ENCODE measurements at regions not wholly inside any gene's neighbourhood (a gene's known extent, or its start where the extent isn't known, plus 50 kb on each side); places are given as distances from the start of the nearest gene placed in this dataset.

GRCh38 chr1:216888731-216889130, 165.5 kb upstream of the ESRRG start:
- Histone ChIP-seq H3K9ac (ENCODE audit: low read length in 5 of 5) (no peak overlapping the region), H3K4me1 (ENCODE audit: control insufficient read depth in 5 of 5, insufficient read depth in 5 of 5, low read length in 5 of 5) (no peaks in the 10 kb centered on the region), H3K4me3 (ENCODE audit: low read depth in 1 of 5, low read length in 5 of 5) (no peak overlapping the region), H3K36me3 (ENCODE audit: control insufficient read depth in 5 of 5, insufficient read depth in 5 of 5, low read length in 5 of 5) (no peaks in the 10 kb centered on the region), H3K9me3 (ENCODE audit: control insufficient read depth in 5 of 5, low read length in 5 of 5) (no peaks in the 10 kb centered on the region), H3K27ac (ENCODE audit: low read depth, low read length) (no peak overlapping the region), H3K27me3 (ENCODE audit: control insufficient read depth in 5 of 5, insufficient read depth in 4 of 5, low read length in 5 of 5) (no peaks in the 10 kb centered on the region)

GRCh38 chr1:216887032-216887431, 163.8 kb upstream of the ESRRG start:
- Histone ChIP-seq H3K27ac (ENCODE audit: low read depth, low read length) (no peak overlapping the region), H3K4me1 (ENCODE audit: control insufficient read depth in 5 of 5, insufficient read depth in 5 of 5, low read length in 5 of 5) (no peaks in the 10 kb centered on the region), H3K4me3 (ENCODE audit: low read depth in 1 of 5, low read length in 5 of 5) (no peak overlapping the region), H3K9me3 (ENCODE audit: control insufficient read depth in 5 of 5, low read length in 5 of 5) (no peaks in the 10 kb centered on the region), H3K27me3 (ENCODE audit: control insufficient read depth in 5 of 5, insufficient read depth in 4 of 5, low read length in 5 of 5) (no peaks in the 10 kb centered on the region), H3K9ac (ENCODE audit: low read length in 5 of 5) (no peak overlapping the region), H3K36me3 (ENCODE audit: control insufficient read depth in 5 of 5, insufficient read depth in 5 of 5, low read length in 5 of 5) (no peaks in the 10 kb centered on the region)

DNA sequence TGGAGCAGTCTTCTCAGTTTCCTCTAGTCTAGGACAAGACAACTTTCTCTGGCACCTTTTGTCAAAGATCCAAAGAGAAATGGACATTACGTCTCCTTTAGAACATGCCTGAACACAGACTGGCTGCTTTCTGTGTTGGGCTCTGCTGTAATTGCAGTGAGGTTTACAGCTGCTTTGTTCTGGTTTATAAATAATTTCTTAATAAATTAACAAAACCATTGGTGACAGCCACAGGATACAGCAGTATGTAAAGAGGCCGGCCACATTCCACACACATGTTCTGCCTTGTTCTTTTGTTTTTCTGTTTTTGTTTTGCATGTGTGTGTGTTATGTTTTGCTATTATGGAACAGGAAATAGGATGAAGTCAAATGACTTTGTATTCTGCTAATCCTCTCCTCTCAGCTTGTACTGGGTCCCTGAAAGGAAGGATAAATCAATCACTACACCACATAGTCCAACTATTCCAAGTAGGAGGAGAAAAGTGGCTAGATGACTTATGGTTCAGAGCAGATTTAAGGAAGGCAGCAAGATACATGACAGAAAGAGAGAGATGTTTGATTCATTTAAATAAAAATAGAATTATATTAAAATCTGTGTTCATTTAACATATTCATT, 161.5 kb upstream of the ESRRG start:
- Histone ChIP-seq H3K27ac (ENCODE audit: low read depth, low read length) (no peak overlapping the region), H3K9ac (ENCODE audit: low read length in 5 of 5) (no peak overlapping the region), H3K36me3 (ENCODE audit: control insufficient read depth in 5 of 5, insufficient read depth in 5 of 5, low read length in 5 of 5) (no peaks in the 10 kb centered on the region), H3K4me1 (ENCODE audit: control insufficient read depth in 5 of 5, insufficient read depth in 5 of 5, low read length in 5 of 5) (no peaks in the 10 kb centered on the region), H3K4me3 (ENCODE audit: low read depth in 1 of 5, low read length in 5 of 5) (no peak overlapping the region), H3K9me3 (ENCODE audit: control insufficient read depth in 5 of 5, low read length in 5 of 5) (no peaks in the 10 kb centered on the region), H3K27me3 (ENCODE audit: control insufficient read depth in 5 of 5, insufficient read depth in 4 of 5, low read length in 5 of 5) (no peaks in the 10 kb centered on the region)

DNA sequence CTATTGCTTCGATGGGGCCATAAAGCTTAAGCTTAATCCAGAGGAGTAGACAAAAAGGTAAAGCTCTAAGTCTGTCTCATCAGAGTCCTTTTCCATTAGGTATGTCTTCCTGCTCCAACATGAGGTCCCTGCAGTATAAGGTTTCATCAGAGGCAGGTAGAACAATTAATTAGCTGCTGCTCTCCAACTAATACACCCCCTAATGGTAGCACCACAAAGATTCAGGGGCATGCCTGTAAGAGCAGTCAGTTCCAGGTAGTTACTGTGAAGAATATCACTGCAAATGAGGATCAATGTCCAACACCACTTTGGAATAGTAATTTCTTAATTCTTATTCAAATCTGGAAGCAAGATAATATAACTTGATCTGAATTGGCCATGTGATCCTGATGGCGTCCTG, 160.3 kb upstream of the ESRRG start:
- no peaks in the 10 kb centered on the region for H3K27me3 ChIP-seq (ENCODE audit: control insufficient read depth in 5 of 5, insufficient read depth in 4 of 5, low read length in 5 of 5)
- H3K9me3 ChIP-seq (ENCODE audit: control insufficient read depth in 5 of 5, low read length in 5 of 5): no peaks in the 10 kb centered on the region
- no peaks in the 10 kb centered on the region for H3K4me1 ChIP-seq (ENCODE audit: control insufficient read depth in 5 of 5, insufficient read depth in 5 of 5, low read length in 5 of 5)
- H3K9ac ChIP-seq (ENCODE audit: low read length in 5 of 5): no peak overlapping the region
- H3K27ac ChIP-seq (ENCODE audit: low read depth, low read length): no peak overlapping the region
- H3K4me3 ChIP-seq (ENCODE audit: low read depth in 1 of 5, low read length in 5 of 5): no peak overlapping the region
- H3K36me3 ChIP-seq (ENCODE audit: control insufficient read depth in 5 of 5, insufficient read depth in 5 of 5, low read length in 5 of 5): no peaks in the 10 kb centered on the region

DNA sequence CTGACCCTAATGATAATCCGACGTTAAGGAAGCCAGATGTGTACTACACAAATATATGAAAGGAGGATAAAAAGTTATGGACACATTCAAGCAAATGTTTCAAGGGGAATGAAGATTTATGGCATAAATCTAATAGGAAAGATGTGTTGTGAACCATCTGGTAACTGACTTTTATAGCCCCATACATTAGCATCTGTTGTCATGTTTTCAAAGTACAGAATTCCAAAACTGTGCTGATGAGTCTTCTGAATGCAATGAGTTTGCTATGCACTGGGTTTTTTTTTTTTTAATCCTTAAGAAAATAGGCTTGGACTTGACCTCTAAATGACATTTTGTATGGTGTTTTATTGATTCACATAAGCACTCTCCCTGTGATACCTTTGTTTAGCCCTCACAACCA, 158.5 kb upstream of the ESRRG start:
- no peaks in the 10 kb centered on the region for H3K27me3 ChIP-seq (ENCODE audit: control insufficient read depth in 5 of 5, insufficient read depth in 4 of 5, low read length in 5 of 5)
- H3K36me3 ChIP-seq (ENCODE audit: control insufficient read depth in 5 of 5, insufficient read depth in 5 of 5, low read length in 5 of 5): no peaks in the 10 kb centered on the region
- H3K27ac ChIP-seq (ENCODE audit: low read depth, low read length): no peak overlapping the region
- no peaks in the 10 kb centered on the region for H3K4me1 ChIP-seq (ENCODE audit: control insufficient read depth in 5 of 5, insufficient read depth in 5 of 5, low read length in 5 of 5)
- no peak overlapping the region for H3K4me3 ChIP-seq (ENCODE audit: low read depth in 1 of 5, low read length in 5 of 5)
- H3K9me3 ChIP-seq (ENCODE audit: control insufficient read depth in 5 of 5, low read length in 5 of 5): no peaks in the 10 kb centered on the region
- no peak overlapping the region for H3K9ac ChIP-seq (ENCODE audit: low read length in 5 of 5)

GRCh38 chr1:216866714-216867113, 143.5 kb upstream of the ESRRG start:
- Histone ChIP-seq H3K4me3 (ENCODE audit: low read depth in 1 of 5, low read length in 5 of 5) (no peak overlapping the region), H3K27me3 (ENCODE audit: control insufficient read depth in 5 of 5, insufficient read depth in 4 of 5, low read length in 5 of 5) (no peaks in the 10 kb centered on the region), H3K27ac (ENCODE audit: low read depth, low read length) (no peak overlapping the region), H3K9ac (ENCODE audit: low read length in 5 of 5) (no peak overlapping the region), H3K9me3 (ENCODE audit: control insufficient read depth in 5 of 5, low read length in 5 of 5) (no peaks in the 10 kb centered on the region), H3K36me3 (ENCODE audit: control insufficient read depth in 5 of 5, insufficient read depth in 5 of 5, low read length in 5 of 5) (no peaks in the 10 kb centered on the region), H3K4me1 (ENCODE audit: control insufficient read depth in 5 of 5, insufficient read depth in 5 of 5, low read length in 5 of 5) (no peaks in the 10 kb centered on the region)

DNA sequence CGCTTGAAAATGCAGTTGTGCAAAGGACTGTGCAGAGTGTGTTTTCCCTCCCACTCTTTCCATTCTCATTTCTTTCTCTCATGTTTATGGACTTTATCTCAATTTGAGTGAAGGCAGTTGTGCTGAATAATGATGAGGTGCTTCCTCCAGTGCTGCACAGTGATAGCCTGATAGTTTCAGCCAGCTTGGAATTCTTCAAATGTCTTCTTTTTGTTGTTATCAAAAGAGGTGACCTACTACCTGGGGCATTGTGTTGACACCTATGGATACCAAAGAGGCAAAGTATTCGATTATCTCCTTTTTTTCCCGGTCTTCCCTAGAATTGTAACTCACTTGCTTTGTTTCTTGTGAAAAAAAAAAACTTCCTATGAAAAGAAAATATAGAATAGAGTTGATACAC, 132.6 kb upstream of the ESRRG start:
- H3K4me3 ChIP-seq (ENCODE audit: low read depth in 1 of 5, low read length in 5 of 5): no peak overlapping the region
- H3K4me1 ChIP-seq (ENCODE audit: control insufficient read depth in 5 of 5, insufficient read depth in 5 of 5, low read length in 5 of 5): no peaks in the 10 kb centered on the region
- no peaks in the 10 kb centered on the region for H3K27me3 ChIP-seq (ENCODE audit: control insufficient read depth in 5 of 5, insufficient read depth in 4 of 5, low read length in 5 of 5)
- no peak overlapping the region for H3K9ac ChIP-seq (ENCODE audit: low read length in 5 of 5)
- H3K27ac ChIP-seq (ENCODE audit: low read depth, low read length): no peak overlapping the region
- no peaks in the 10 kb centered on the region for H3K9me3 ChIP-seq (ENCODE audit: control insufficient read depth in 5 of 5, low read length in 5 of 5)
- no peaks in the 10 kb centered on the region for H3K36me3 ChIP-seq (ENCODE audit: control insufficient read depth in 5 of 5, insufficient read depth in 5 of 5, low read length in 5 of 5)

DNA sequence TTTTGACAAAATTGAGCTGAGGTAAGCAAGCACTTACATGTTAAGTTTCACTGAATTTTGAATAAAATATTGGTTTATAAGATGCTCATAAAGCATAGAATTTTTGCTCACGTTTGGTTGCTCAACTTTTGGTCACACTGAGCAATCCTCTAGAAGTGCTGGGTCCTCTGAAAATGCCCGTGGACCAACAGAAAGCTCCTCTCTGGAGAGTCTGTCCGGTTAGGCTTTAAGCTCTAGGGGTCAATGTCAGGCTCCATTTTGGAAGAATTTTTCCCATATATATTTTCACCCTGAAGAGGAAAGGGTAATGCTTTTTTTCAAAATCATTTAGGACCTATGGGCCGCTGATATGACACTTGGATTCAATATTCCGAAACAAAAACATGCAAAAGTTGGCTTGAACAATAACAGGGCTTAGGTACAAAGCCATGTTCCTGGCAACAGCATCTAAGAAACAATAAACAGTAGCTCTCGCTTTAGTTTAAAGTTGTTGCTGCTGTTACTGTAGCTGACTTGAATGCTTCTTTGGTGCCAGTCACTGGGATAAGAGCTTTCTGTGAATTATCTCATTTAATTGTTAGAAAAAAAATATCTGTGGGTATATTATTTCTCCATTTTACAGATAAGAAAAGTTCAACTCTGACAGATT, 131.7 kb upstream of the ESRRG start:
- Histone ChIP-seq H3K27me3 (ENCODE audit: control insufficient read depth in 5 of 5, insufficient read depth in 4 of 5, low read length in 5 of 5) (no peaks in the 10 kb centered on the region), H3K36me3 (ENCODE audit: control insufficient read depth in 5 of 5, insufficient read depth in 5 of 5, low read length in 5 of 5) (no peaks in the 10 kb centered on the region), H3K9ac (ENCODE audit: low read length in 5 of 5) (no peak overlapping the region), H3K4me3 (ENCODE audit: low read depth in 1 of 5, low read length in 5 of 5) (no peak overlapping the region), H3K9me3 (ENCODE audit: control insufficient read depth in 5 of 5, low read length in 5 of 5) (no peaks in the 10 kb centered on the region), H3K27ac (ENCODE audit: low read depth, low read length) (no peak overlapping the region), H3K4me1 (ENCODE audit: control insufficient read depth in 5 of 5, insufficient read depth in 5 of 5, low read length in 5 of 5) (no peaks in the 10 kb centered on the region)

DNA sequence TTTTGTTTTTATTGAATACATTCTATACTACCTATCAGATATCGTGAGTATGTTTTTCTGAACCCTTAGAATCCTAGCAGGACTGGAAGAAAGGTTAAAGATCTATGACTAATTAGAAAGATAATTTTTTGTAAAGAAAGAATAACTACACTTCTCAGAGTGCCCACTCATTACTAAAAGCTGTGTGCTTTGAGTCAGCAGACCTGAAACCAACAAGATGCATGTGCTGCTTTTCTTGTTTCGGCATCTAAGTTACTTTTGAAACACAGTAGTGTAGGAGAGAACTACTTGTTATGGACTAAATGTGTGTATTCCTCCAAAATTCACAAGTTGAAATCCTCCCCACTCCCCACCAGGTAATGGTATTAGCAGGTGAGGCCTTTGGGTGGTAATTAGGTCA, 127.8 kb upstream of the ESRRG start:
- Histone ChIP-seq H3K9me3 (ENCODE audit: control insufficient read depth in 5 of 5, low read length in 5 of 5) (no peaks in the 10 kb centered on the region), H3K27ac (ENCODE audit: low read depth, low read length) (no peak overlapping the region), H3K9ac (ENCODE audit: low read length in 5 of 5) (no peak overlapping the region), H3K4me1 (ENCODE audit: control insufficient read depth in 5 of 5, insufficient read depth in 5 of 5, low read length in 5 of 5) (no peaks in the 10 kb centered on the region), H3K27me3 (ENCODE audit: control insufficient read depth in 5 of 5, insufficient read depth in 4 of 5, low read length in 5 of 5) (no peaks in the 10 kb centered on the region), H3K36me3 (ENCODE audit: control insufficient read depth in 5 of 5, insufficient read depth in 5 of 5, low read length in 5 of 5) (no peaks in the 10 kb centered on the region), H3K4me3 (ENCODE audit: low read depth in 1 of 5, low read length in 5 of 5) (no peak overlapping the region)

DNA sequence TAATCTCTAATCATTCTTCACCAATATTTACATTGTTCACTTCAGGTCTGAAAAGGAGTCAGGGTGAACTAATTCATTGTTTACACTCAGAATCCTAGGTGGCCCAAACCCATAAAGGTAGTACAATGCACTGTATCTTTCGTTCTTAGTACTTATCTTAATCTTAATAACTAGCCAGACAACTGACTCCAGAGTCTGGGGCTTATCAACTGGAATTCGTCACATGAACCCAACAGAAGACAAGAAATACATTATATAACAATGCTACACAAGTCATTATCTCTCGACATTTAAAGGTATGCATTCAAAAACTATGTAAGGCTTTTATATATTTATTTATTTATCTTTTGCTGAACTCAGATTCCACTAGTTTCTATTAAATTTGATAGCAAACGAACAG, 125.9 kb upstream of the ESRRG start:
- H3K36me3 ChIP-seq (ENCODE audit: control insufficient read depth in 5 of 5, insufficient read depth in 5 of 5, low read length in 5 of 5): no peaks in the 10 kb centered on the region
- H3K4me1 ChIP-seq (ENCODE audit: control insufficient read depth in 5 of 5, insufficient read depth in 5 of 5, low read length in 5 of 5): no peaks in the 10 kb centered on the region
- H3K27me3 ChIP-seq (ENCODE audit: control insufficient read depth in 5 of 5, insufficient read depth in 4 of 5, low read length in 5 of 5): no peaks in the 10 kb centered on the region
- H3K27ac ChIP-seq (ENCODE audit: low read depth, low read length): no peak overlapping the region
- H3K9me3 ChIP-seq (ENCODE audit: control insufficient read depth in 5 of 5, low read length in 5 of 5): no peaks in the 10 kb centered on the region
- H3K4me3 ChIP-seq (ENCODE audit: low read depth in 1 of 5, low read length in 5 of 5): no peak overlapping the region
- no peak overlapping the region for H3K9ac ChIP-seq (ENCODE audit: low read length in 5 of 5)
